Superior temporal gyrus (tissue), 1 donor: ENCODE measurements at regions not wholly inside any gene's neighbourhood (a gene's known extent, or its start where the extent isn't known, plus 50 kb on each side); places are given as distances from the start of the nearest gene placed in this dataset.
"Not testable (repeated sequence)": the region's sequence is repeated elsewhere in the genome, so short reads cannot be mapped to it uniquely, and the experiment has no call there.

Experiments
- DNase-seq: peaks from one replicate; pipeline ENCODE4 v3.0.0-alpha.2; 2016; ENCODE audit errors: extremely low spot score

GRCh38 chr6:14389776-14390175, 272.2 kb downstream of the CD83 start:
- not testable (repeated sequence) for DNase-seq

GRCh38 chr6:14390805-14391204, 273.2 kb downstream of the CD83 start:
- no peak for DNase-seq

- no peak for DNase-seq
Measured at GRCh38 chr6:14393910-14394309, 276.3 kb downstream of the CD83 start.

GRCh38 chr6:14396392-14396791, 278.8 kb downstream of the CD83 start:
- DNase-seq: no peak

- DNase-seq: no peak
Measured at GRCh38 chr6:14396826-14397517, 279.4 kb downstream of the CD83 start.

GRCh38 chr6:14397518-14397901, 279.9 kb downstream of the CD83 start:
- DNase-seq: no peak

- no peak for DNase-seq
Measured at GRCh38 chr6:14398953-14399352, 281.4 kb downstream of the CD83 start.

GRCh38 chr6:14399635-14400034, 282.1 kb downstream of the CD83 start:
- DNase-seq: no peak

- DNase-seq: no peak
Measured at GRCh38 chr6:14401246-14401645, 283.7 kb downstream of the CD83 start.

GRCh38 chr6:14406614-14407331, 289.2 kb downstream of the CD83 start:
- DNase-seq: no peak

GRCh38 chr6:14408446-14408845, 290.9 kb downstream of the CD83 start:
- DNase-seq: no peak

GRCh38 chr6:14412026-14412425, 294.5 kb downstream of the CD83 start:
- no peak for DNase-seq

- no peak for DNase-seq
Measured at GRCh38 chr6:14415452-14415851, 297.9 kb downstream of the CD83 start.

GRCh38 chr6:14417377-14417776, 299.8 kb downstream of the CD83 start:
- DNase-seq: no peak

- not testable (repeated sequence) for DNase-seq
Measured at GRCh38 chr6:14419224-14419623, 301.7 kb downstream of the CD83 start.

GRCh38 chr6:14422061-14422460, 304.5 kb downstream of the CD83 start:
- DNase-seq: no peak

GRCh38 chr6:14422917-14423316, 305.3 kb downstream of the CD83 start:
- DNase-seq: no peak

GRCh38 chr6:14423330-14423729, 305.8 kb downstream of the CD83 start:
- DNase-seq: no peak

- no peak for DNase-seq
Measured at GRCh38 chr6:14423955-14424354, 306.4 kb downstream of the CD83 start.

GRCh38 chr6:14425805-14426204, 308.2 kb downstream of the CD83 start:
- no peak for DNase-seq

GRCh38 chr6:14426281-14426680, 308.7 kb downstream of the CD83 start:
- no peak for DNase-seq

- no peak for DNase-seq
Measured at GRCh38 chr6:14428269-14428668, 310.7 kb downstream of the CD83 start.

- no peak for DNase-seq
Measured at GRCh38 chr6:14429396-14429795, 311.8 kb downstream of the CD83 start.

- DNase-seq: no peak
Measured at GRCh38 chr6:14430218-14430617, 312.6 kb downstream of the CD83 start.
